ENCODE measurements at regions not wholly inside any gene's neighbourhood (a gene's known extent, or its start where the extent isn't known, plus 50 kb on each side); places are given as distances from the start of the nearest gene placed in this dataset.

GRCh38 chr7:92982928-92983327 lies 134.9 kb downstream of the SAMD9 start:
- intact Hi-C loops (cut with DNase I, micrococcal nuclease) = no loop called here
- Histone ChIP-seq H3K4me1 (ENCODE audit: low read depth) (no peaks in the 10 kb centered on the region), H3K4me3 (no peak overlapping the region), H3K36me3 (ENCODE audit: low read depth) (no peaks in the 10 kb centered on the region), H3K9me3 (peaks cover 3% of the 10 kb centered on the region)
- ATAC-seq (no peak), DNase-seq (no peak)
- TF ChIP-seq CTCF (IDR thresholded peaks at IDR 0.05) = no peak

GRCh38 chr7:92976931-92977330 lies 140.6 kb upstream of the CDK6 start:
- no peaks in the 10 kb centered on the region for H3K4me1 ChIP-seq (ENCODE audit: low read depth)
- H3K36me3 ChIP-seq (ENCODE audit: low read depth) = no peaks in the 10 kb centered on the region
- H3K4me3 ChIP-seq = no peak overlapping the region
- DNase-seq = no peak
- H3K9me3 ChIP-seq = peaks cover 18% of the 10 kb centered on the region
- TF ChIP-seq CTCF (IDR thresholded peaks at IDR 0.05) = no peak
- intact Hi-C loops (cut with DNase I, micrococcal nuclease) = no loop called here
- no peak for ATAC-seq

GRCh38 chr7:92973974-92974373 lies 137.6 kb upstream of the CDK6 start:
- Histone ChIP-seq H3K9me3 (peaks cover 18% of the 10 kb centered on the region), H3K4me3 (no peak overlapping the region), H3K36me3 (ENCODE audit: low read depth) (no peaks in the 10 kb centered on the region), H3K4me1 (ENCODE audit: low read depth) (no peaks in the 10 kb centered on the region)
- TF ChIP-seq CTCF (IDR thresholded peaks at IDR 0.05) = no peak
- DNase-seq (no peak), ATAC-seq (no peak)
- intact Hi-C loops (cut with DNase I, micrococcal nuclease) = no loop called here

- H3K4me3 ChIP-seq = no peak overlapping the region
- no peaks in the 10 kb centered on the region for H3K36me3 ChIP-seq (ENCODE audit: low read depth)
- intact Hi-C loops (cut with DNase I, micrococcal nuclease) = no loop called here
- DNase-seq = no peak
- no peaks in the 10 kb centered on the region for H3K4me1 ChIP-seq (ENCODE audit: low read depth)
- peaks cover 18% of the 10 kb centered on the region for H3K9me3 ChIP-seq
- no peak for TF ChIP-seq CTCF (IDR thresholded peaks at IDR 0.05)
- no peak for ATAC-seq
Measured at GRCh38 chr7:92973293-92973731, 136.9 kb upstream of the CDK6 start.

GRCh38 chr7:92972441-92972840 lies 136.1 kb upstream of the CDK6 start:
- Histone ChIP-seq H3K36me3 (ENCODE audit: low read depth) (no peaks in the 10 kb centered on the region), H3K4me1 (ENCODE audit: low read depth) (no peaks in the 10 kb centered on the region), H3K4me3 (no peak overlapping the region), H3K9me3 (peaks cover 10% of the 10 kb centered on the region)
- no peak for TF ChIP-seq CTCF (IDR thresholded peaks at IDR 0.05)
- ATAC-seq (no peak), DNase-seq (no peak)
- intact Hi-C loops (cut with DNase I, micrococcal nuclease) = no loop called here

GRCh38 chr7:92969061-92969460 lies 132.7 kb upstream of the CDK6 start:
- ATAC-seq (no peak), DNase-seq (no peak)
- no peaks in the 10 kb centered on the region for H3K4me1 ChIP-seq (ENCODE audit: low read depth)
- no peak for TF ChIP-seq CTCF (IDR thresholded peaks at IDR 0.05)
- H3K9me3 ChIP-seq = no peaks in the 10 kb centered on the region
- no peaks in the 10 kb centered on the region for H3K36me3 ChIP-seq (ENCODE audit: low read depth)
- intact Hi-C loops (cut with DNase I, micrococcal nuclease) = no loop called here
- no peak overlapping the region for H3K4me3 ChIP-seq

Measured in mucosa of descending colon (tissue), 3 donors.